Hematopoietic multipotent progenitor cell treated with erythropoietin and hydrocortisone succinate and interleukin-3 and kit ligand, for 15 days (in vitro differentiated cells): ENCODE measurements at regions not wholly inside any gene's neighbourhood (a gene's known extent, or its start where the extent isn't known, plus 50 kb on each side); places are given as distances from the start of the nearest gene placed in this dataset.

ENCODE experiments used
- DNase-seq: peaks from one replicate; pipeline ENCODE4 v3.0.0-alpha.2; 2015; ENCODE audit warnings: low spot score

DNA sequence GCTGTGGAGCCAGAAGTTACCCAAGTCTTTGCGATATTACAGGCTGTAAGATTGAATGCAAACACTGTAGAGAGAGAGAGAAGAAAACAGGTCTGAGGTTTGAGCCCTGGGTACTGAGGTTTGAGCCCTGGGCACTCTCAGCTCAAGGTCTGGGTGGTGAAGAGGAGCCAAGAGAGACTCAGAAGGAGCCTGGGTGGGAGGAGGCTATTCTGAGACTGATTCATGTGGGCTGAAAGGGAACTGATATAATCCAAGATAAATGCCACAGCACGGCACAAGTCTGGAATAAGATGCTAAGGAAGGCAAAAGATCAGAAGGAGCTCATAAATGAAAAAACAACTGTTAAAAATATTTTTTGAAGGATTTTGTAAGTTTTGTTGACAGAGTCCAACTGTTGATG, 407.6 kb upstream of the HS6ST1 start:
- no peak for DNase-seq

DNA sequence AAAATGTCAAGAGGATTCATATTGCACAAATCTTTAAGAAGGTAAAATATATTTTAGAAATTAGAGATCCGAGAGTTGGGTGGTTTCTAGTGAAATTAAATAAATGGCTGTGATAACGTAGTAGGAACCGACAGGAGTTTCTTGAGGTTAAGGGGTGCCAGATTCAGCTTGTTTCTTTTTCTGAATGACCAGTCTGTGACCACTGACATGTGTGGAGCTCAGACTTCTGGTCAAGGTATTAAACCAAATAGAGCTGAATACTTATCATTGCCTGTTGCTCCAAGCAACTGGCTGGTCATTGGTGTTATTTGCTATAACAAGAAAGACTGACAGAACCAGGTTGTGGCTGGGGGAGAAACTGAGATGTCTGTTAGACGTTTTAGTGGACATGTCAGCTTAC, 408.2 kb upstream of the HS6ST1 start:
- no peak for DNase-seq

DNA sequence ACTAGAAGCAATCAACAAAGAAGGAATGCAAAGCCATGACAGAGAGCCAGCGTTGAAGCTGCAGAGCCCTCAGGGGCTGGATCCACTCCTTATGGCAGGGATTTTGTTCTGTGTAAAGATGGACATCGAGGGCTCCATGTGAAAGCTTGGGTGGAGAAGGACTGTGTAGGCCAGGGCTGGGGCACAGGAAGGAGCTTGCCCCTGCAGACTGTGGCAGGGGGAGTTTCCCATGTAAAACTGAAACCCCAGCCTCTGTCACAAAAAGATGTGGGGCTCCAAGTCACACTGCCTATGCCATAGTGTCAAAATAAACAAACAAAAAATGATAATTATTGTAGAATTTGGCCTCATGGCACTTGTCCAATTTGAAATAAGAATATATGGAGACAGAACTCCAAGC, 408.7 kb upstream of the HS6ST1 start:
- DNase-seq, result no peak

DNA sequence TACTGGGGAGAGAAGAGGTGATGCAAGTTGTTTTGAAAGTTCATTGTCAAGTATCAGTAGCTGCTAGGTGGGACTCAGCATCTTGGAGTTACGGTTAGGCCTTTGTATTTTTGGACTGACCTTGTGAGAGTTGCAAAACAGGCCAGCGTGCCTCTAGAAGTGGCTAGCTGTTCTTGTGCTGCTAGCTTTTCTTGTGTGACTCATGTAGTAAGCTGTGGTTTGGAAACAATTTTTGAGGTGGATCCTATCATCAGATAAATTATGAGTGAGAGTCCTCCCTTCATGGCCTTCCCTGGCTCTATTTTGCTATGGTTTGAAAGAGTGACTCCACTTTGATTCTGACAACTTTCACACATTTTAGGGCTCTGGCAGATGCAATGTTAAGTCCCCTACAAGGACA, 409.2 kb upstream of the HS6ST1 start:
- no peak for DNase-seq

DNA sequence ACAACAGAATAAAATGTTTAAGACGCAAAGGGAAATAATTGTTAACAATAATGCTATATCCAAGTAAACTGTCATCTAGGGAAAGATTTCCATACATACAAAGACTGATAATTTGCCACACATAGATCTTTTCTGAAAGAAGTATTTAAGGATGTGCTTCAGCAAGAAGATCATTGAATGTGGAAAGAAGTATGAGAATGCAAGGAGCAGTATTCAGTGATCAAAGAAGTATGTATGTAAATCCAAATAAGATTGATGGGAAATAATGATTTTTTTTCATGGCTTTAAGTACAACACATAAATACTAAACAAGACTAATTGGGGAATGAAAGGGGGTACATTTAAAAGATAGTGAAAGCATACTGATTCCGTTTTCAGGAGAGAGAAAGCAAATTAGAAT, 410.4 kb upstream of the HS6ST1 start:
- no peak for DNase-seq

DNA sequence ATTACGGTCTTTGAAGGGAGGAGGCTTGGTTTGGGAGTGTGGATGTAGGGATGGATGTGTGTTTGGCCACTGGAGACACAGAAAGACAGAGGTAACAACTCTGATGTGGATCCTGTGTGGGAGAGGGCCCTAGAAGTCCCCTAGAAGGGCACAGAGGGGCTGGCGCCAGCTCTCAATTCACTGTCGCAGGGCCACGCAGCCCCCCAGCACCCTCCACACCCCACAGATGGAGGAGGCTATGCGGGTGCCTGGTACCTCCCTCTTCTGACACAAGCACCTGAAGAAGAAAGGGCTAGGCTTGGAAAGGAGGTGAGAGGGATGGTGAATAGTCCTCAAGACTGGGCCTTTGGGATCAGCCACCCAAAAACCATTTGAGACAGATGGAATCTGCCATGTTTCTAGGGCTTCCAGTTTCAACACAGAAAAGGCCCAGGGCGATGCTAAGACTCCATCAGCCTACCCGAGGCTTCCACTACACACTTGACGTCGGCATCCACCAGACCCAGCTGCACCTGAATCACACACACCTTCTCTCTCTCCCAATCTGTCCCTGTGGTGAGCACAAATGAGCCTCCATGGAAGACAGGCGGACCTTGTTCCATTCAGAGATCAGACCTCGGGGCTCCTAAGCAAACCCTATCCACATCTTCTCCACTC, 413.5 kb upstream of the HS6ST1 start:
- DNase-seq, result no peak

DNA sequence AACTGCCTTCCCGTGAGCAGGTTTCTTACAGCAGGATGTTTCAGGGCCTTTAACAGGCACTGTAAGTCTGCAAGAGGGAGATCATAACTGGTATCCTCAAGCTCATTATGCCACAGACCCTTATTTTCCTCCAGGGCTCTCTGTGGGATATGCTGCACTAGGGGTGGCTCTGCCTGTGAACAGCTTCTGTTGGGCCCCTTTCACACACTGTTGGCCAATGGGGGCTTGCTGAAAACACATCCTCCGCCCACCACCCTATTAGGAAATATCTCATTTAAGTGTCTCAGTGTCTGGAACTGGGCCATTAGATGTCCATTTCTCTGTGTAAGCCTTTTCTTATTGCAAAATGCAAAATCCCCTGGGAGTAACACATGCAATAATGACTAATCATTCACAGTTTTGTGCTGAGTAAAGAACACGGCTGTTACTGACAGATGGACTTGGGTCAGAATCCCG, 414.3 kb upstream of the HS6ST1 start:
- DNase-seq, result no peak

DNA sequence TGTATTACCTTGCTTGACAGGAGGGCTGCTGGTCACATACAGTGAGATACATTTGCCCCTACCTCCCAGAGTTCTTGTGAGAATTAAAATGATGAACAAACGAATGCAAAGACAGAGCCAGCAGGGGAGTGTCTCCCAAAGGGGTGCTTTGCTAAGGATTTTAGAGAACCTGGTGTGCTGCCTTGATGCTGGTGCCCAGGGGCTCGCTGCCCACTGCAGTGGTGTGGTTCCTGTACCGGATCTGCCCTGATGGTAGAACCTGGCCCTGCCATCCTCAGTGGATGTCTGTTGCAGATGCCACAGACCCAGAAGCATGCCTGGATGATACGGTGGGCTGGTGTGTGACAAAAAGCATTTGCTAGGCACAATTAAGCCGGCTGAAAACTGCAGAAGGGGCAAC, 414.8 kb upstream of the HS6ST1 start:
- DNase-seq, result no peak

DNA sequence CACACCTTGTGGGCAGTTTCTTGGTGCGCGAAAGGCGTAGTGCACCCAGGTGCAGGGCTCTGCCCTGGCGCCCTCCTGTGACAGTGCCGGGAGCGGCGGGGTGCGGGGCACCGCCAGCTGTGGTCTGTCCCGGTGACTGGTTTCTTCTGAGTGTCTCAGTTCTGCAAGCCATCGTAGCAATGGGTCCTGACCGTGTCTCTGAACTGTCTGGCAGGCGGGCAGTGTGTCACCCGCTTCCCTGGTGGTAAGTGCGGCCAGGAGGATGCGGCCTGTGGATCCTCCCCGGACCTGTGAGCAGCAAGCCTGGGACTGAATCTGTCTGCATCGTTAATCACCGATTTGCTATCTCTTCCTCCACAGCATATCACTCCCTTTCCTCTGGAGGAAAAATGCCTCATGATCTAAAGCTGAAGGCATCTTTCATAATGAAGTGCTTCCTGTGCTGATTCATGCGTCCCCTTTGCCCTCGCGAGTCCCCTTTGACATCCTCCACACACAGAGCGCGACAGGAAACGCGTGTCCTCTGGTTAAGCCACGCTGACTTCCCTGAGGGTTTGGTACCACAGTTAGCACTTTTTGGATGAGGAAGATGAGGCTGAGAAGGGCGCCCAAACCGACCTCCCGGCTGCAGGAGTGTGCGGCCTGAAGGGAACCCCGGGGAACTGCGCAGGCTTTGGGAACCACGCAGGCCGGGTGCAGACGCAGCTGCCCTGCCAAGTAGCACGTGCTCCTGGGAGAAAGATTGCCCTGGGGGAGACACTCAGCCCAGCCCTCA, 416.0 kb upstream of the HS6ST1 start:
- DNase-seq, result no peak

DNA sequence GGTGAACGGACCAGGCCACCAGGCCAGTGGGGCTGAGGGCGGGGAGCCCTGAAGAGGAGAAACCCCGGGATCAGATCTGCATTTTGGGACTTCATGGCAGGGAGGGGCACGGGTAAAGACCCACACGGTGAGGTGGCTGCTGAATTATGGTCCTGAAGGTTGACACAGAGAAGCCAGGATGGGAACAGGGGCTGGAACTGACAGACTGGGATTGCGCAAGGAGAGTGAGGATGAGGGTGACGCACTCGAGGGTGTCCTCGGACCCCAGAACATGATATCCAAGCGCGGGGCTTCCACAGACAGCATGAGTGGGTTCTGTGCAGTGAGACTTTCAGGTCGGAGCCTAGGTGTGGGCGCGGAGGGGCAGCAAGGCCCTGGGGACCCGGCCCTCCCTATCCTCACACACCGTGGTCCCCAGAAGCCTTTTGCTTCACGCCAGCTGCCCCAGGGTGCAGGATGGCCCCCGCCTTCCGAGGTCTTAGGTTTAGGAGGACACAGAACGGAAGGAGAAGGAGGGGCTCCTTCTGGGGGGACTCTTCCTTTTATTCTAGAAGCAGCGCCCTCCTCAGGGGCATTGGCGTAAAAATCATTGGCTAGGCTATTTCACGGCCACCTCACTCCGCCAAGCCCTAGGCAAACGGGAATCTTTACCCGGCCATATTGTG, 416.8 kb upstream of the HS6ST1 start:
- DNase-seq, result no peak

DNA sequence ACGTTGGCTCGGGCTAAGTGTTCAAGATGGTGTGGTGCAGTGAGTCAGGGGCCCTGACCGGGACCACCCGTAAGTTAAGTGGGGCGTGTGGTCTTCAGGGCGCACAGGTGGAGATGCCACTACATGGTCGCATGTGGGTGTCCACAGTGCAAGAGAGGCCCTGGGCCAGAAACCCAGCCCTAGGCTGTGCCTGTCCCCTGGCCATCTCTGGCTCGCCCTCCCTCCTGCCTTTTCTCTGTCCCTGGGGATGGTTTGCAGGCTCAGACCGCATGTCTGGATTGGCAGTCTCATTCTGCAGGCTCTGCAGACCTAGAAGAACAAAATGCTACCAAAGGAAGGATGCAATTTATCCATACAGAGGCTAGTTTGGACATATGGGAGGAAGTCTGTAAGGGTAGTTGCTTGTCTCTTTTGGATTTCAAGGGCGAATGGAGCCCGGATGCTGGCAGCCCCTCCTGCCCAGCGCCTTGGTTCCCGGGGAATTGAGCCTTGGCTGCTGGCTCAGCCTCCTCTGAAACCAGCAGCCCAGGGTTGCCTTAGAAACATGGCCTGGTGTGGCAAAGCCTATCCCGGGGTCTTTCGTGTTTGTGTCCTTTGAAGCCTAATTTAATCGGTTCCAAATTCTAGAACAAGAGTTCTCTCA, 417.5 kb upstream of the HS6ST1 start:
- no peak for DNase-seq

DNA sequence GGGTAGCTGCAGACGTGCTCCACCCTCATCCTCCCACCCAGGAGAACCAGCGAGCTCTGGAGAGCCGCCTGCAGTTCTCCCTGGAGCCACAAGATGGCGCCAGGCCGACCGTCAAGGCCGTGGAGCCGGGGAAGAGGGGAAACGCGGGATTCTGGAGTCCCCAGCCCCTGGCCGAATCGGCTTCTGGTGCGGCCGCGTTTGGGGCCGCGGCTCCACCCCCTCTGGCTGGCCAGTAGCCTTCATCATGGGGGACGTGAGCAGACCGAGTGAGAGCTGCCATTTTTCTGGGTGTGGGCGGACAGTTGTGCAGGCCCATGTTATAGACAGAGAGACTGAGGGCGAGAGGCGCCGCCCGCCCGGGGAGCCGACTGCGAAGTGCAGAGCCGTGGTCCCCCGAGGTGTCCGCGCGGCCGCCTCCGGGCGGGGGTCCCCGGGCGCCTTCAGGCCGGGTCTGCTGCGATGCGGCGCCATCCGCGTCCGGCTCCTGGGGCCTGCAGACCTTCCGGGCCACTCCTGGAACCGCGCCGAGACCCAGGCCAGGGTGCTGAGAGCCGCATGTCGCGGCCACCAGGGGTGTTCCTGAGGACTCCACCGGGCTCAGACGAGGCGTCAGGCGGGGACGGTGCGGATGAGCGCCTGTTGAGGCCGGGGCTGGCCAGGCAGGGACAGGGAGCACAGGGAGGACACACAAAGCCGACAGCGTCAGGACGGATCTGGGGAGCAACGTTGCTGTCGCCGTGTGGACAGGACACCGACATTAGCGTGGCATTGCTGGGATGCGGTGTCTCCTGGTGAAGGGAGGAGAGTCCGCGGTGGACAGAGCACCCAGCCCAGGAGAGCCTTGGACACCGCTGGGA, 418.2 kb upstream of the HS6ST1 start:
- DNase-seq, result peak; percentile 55

DNA sequence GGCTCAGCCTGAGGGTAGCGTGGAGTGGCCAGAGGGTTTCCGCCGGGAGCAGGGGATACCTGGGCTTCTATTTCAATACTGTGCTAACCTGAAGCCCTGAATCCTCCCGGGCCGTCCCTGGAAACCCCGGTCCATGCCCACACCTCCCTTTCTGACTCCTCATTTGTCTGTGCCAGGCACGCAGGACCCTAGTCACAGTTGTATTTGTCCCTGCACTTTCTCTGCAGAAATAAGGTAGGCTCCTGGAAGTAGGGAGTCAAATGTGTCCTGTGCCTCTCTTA, 418.8 kb upstream of the HS6ST1 start:
- DNase-seq, result no peak

DNA sequence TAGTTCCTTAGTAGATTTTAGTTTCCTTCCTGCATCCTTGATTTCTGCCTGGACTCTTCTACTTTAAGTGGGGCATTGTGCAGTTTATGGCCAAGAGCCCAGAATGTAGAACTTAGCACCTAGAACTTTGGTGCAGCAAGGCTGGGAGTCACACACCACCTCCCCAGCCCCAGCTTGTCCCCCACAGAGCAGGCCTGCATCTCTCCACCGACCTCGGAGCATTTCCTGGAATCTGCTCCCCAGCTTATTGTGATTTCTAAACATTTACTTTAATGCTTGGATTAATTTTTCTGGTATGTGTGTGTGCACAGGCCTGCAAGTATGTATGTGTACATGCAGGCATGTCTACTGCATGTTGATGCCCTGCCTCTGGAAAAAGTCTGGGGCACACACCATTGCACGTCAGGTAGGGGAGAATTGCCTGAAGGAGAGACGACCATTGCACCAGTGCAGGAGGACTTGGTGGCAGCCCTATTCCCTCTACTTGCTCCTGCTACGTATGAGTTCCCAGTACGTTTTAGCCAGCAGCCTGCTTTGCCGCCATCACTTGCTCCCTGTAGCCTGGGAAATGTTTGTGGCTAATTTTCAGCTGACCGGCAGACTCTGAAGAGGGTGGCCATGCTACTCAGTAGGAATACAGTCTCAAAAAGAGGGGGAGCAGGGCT, 419.9 kb upstream of the HS6ST1 start:
- no peak for DNase-seq

DNA sequence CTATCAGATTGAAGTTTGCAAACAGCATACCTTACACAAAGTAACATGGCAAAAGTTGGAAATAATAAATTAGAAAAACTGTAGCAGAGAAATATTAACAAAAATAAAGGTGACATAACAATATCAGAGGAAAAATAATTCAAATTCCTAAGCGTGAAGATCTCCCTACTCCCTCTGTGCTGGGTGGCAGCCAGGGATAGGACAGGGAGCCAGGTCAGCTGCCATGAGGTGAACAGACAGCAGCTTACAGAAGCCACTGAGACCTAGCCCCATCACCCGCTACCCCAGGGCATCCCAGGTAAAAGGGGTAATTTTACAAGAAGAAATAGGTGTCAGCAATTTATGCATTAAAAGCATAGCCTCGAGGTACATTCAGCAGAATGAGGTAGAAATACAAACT, 423.8 kb upstream of the HS6ST1 start:
- DNase-seq, result no peak

DNA sequence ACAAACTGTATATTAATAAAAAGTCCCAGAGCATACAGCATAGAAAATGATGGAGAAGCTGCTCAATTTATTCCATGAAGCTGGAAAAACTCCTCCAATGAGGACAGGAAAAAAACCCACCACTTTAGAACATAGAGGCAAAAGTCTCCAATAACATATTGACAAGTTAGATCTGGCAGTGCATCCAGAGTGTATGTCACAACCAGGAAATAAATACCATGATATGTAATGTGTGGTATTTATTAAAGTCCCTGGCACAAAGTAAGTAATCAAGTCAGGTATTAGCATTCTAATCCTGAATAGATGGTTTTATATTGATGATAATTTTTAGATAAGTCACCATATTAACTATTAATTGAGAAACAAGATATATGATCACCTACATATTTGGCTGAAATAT, 427.3 kb upstream of the HS6ST1 start:
- no peak for DNase-seq

DNA sequence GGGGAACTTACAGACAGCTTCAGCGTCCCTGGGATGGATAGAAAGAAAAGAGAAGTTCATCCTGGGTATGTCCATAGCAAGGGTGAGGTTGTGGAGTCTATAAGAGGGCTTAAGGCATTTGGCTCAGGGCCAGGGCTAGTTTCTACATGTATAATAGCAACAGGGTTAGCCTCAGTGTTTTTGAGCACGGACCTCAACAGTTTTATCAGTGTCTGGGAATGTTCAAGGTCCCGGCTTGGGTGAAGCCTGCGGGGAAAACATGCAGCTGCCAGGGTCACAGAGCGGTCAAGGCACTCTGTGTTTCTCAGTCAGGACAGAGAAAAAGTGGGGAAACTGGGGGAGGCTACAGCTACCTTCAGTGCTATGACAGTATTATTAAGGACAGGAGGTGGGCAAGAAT, 427.7 kb upstream of the HS6ST1 start:
- no peak for DNase-seq

DNA sequence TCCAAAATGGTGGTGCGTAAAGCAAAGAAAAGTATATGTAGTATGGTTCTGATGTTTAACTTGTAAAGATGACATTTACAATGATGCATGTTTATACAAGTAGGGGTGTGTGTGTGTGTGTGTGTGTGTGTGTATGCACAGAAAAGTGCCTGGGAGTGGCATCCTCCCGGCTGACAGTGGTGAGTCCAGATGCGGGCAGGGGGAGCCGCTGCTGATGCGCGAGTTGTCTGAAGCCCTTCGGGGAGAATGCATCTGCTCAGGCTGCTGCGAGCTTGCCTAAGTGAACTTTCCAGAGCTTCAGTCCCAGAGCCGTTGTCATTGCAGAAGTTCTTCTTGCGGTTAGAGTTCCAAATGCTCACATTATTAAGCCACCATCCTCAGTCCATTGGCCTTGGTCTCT, 429.7 kb upstream of the HS6ST1 start:
- no peak for DNase-seq

DNA sequence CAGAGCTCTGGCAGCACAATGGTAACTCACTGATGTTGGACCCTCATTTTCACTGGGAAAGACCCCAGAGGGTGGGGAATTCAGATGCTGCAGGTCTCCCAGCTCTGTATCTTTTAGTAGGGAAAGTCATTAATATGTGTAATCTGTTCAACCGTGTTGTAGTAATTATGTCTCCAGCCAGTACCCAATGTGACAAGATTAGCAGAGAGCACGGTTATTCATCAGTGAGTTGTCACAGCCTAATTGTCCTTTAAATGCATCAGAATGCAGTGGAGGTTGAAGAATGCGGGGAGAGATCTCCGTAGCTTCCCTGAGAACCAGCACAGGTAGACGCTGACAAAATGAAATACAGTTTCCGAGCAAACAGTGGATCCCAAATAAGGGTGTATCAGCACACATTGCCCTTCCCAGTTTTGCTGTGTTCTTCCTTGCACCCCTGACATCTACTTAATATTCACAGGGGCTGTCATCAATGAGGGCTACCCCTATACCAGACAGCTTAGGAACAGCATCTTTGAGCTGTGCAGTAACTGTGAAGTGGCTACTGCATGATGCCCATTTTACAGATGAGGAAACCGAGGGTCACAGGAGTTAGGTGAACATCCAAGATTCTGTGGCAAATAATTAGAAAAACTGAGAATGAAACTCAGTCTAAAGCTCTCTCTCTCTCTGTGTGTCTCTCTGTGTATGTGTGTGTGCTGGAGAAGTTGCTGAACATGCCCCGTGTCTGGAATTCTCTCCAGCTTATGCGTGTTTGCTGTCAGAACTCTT, 430.4 kb upstream of the HS6ST1 start:
- DNase-seq, result no peak

DNA sequence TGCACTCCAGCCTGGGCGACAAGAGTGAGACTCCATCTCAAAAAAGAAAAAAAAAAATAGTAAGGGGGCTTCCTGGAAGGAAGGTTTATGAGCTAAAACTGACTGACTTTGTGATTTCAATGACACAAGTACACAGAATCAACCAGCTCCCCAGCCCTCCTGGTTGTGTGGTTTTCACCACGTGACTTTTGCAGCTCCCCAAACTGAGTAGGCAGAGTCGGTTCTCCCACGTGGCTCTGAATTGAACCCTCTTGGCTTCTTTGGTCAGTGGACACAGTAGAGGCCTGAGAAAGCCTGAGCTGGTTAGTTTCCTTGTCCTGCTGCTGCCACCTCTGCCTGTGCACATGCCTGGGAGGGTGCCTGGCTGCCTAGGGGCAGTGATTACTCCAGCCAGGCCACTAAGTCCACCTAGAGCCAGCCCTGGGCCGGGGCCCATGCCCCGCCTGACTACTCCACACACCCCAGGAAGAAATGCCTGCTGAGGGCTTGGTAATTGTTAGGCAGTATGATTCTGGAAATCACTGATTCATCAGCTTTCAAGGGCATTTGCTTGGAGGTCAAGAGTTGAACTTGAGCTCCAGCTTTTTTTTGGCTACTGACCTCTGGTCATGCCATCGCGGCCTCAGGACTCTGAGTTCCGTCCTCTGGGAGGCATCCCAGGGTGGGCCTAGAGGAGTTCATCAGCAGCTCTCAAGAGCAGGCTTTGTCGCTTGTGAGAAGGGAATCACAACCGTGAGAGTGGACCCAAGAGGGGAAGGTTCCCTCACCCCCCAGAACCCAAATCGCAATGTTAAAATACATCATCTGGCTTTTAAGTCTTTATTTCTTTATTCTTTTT, 431.9 kb upstream of the HS6ST1 start:
- no peak for DNase-seq
